ENCODE measurements at regions not wholly inside any gene's neighbourhood (a gene's known extent, or its start where the extent isn't known, plus 50 kb on each side); places are given as distances from the start of the nearest gene placed in this dataset.

DNA sequence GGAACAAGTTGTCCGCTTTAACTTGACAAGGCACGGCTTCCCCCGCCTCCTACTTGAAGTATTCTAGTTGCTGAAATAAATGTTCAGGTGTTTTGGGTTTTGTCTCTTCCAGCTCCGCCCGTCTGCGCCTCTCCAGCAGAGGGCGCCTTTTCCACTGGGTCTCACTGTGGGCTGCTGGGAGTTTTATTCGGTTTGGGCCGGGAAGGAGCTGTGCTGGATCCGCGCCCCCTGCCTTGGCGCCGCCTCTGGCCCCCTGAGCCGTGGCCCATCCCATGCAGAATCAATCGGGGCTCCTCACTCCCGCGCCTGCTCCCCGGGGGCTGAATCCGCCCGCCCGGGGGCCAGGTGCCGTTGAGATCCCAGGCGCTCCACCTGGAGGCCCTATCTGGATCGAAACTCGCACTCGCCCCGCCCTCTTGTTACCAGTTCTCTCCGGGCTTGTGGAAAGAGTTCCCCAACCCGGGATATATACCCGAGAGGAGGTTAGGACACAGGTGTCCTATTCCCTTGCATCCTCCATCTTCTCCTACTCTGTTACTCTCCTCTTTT, 51.0 kb upstream of the TCF21 start (continued):
- TF ChIP-seq ZBTB8A (tag by site-specific recombination; IDR thresholded peaks at IDR 0.05) (peak; percentile 79), ZNF670 (tag by site-specific recombination; IDR thresholded peaks at IDR 0.05; ENCODE audit: low read depth) (no peak), ZNF324 (tag by site-specific recombination; IDR thresholded peaks at IDR 0.05) (no peak), ZNF274 (IDR thresholded peaks at IDR 0.05; ENCODE audit: low read length) (no peak), ZNF274 (tag by site-specific recombination; IDR thresholded peaks at IDR 0.05; ENCODE audit: borderline replicate concordance) (no peak), ZNF701 (tag by site-specific recombination; IDR thresholded peaks at IDR 0.05) (no peak), ZNF354C (tag by site-specific recombination; IDR thresholded peaks at IDR 0.05; ENCODE audit: borderline replicate concordance, low read depth) (no peak), ZNF791 (tag by site-specific recombination; IDR thresholded peaks at IDR 0.05) (no peak), ZNF202 (tag by site-specific recombination; IDR thresholded peaks at IDR 0.05; ENCODE audit: borderline replicate concordance) (no peak), IKZF3 (tag by site-specific recombination; IDR thresholded peaks at IDR 0.05) (peak; percentile 67), KLF9 (tag by site-specific recombination; IDR thresholded peaks at IDR 0.05; ENCODE audit: low read depth) (peak; percentile 63; the same call in 1 of the 2 replicates), ZNF654 (tag by site-specific recombination; IDR thresholded peaks at IDR 0.05; ENCODE audit: low read depth) (peak; percentile 60), ZNF624 (tag by site-specific recombination; IDR thresholded peaks at IDR 0.05) (no peak), PRDM10 (tag by site-specific recombination; IDR thresholded peaks at IDR 0.05) (peak; percentile 77; the same call in 1 of the 2 replicates), ATF2 (tag by site-specific recombination; IDR thresholded peaks at IDR 0.05; ENCODE audit: low read depth) (no peak), MEIS1 (CRISPR knock-in tag; IDR thresholded peaks at IDR 0.05; ENCODE audit: borderline replicate concordance) (no peak), ZNF24 (tag by site-specific recombination; IDR thresholded peaks at IDR 0.05) (no peak)
- TF ChIP-seq, protein P1, sequence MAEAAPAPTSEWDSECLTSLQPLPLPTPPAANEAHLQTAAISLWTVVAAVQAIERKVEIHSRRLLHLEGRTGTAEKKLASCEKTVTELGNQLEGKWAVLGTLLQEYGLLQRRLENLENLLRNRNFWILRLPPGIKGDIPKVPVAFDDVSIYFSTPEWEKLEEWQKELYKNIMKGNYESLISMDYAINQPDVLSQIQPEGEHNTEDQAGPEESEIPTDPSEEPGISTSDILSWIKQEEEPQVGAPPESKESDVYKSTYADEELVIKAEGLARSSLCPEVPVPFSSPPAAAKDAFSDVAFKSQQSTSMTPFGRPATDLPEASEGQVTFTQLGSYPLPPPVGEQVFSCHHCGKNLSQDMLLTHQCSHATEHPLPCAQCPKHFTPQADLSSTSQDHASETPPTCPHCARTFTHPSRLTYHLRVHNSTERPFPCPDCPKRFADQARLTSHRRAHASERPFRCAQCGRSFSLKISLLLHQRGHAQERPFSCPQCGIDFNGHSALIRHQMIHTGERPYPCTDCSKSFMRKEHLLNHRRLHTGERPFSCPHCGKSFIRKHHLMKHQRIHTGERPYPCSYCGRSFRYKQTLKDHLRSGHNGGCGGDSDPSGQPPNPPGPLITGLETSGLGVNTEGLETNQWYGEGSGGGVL (tag by site-specific recombination; IDR thresholded peaks at IDR 0.05) = no peak

Measured in HEK293 (cell line).